Loucy (cell line): ENCODE measurements at regions not wholly inside any gene's neighbourhood (a gene's known extent, or its start where the extent isn't known, plus 50 kb on each side); places are given as distances from the start of the nearest gene placed in this dataset.

ENCODE experiments used
- H2AFZ ChIP-seq: fragments of 200-600 bp; sonication (generic); 2 replicates; pipeline ENCODE4 v1.6.0; 2016; ENCODE audit warnings: antibody characterized with exemption, mild to moderate bottlenecking, low read length, moderate library complexity
- H3F3A ChIP-seq: fragments of 200-600 bp; 2 replicates; pipeline ENCODE4 v1.6.0; 2016; ENCODE audit warnings: antibody characterized with exemption, low read depth, mild to moderate bottlenecking
- H3K27me3 ChIP-seq: fragments of 200-600 bp; sonication (generic); 2 replicates; pipeline ENCODE4 v1.6.1; 2014; ENCODE audit warnings: low read length, mild to moderate bottlenecking; ENCODE audit not compliant: insufficient read depth, poor library complexity, severe bottlenecking
- H3K36me3 ChIP-seq: fragments of 200-600 bp; sonication (generic); 2 replicates; pipeline ENCODE4 v1.6.1; 2016; ENCODE audit warnings: low read length; ENCODE audit not compliant: insufficient read depth
- H3K4me1 ChIP-seq: fragments of 200-600 bp; sonication (generic); 2 replicates; pipeline ENCODE4 v1.5.1; 2014; ENCODE audit warnings: low read length, mild to moderate bottlenecking; ENCODE audit not compliant: insufficient read depth, poor library complexity, severe bottlenecking
- H3K4me2 ChIP-seq: fragments of 200-600 bp; sonication (generic); 2 replicates; pipeline ENCODE4 v1.6.0; 2014; ENCODE audit warnings: antibody characterized with exemption, low read length, low read depth, mild to moderate bottlenecking; ENCODE audit not compliant: poor library complexity, severe bottlenecking
- H3K4me3 ChIP-seq: fragments of 200-600 bp; sonication (generic); 2 replicates; pipeline ENCODE4 v1.5.1; 2014; ENCODE audit warnings: low read length, mild to moderate bottlenecking, mixed read lengths; ENCODE audit not compliant: poor library complexity, severe bottlenecking
- H3K79me2 ChIP-seq: fragments of 200-600 bp; sonication (generic); 2 replicates; pipeline ENCODE4 v1.6.1; 2014; ENCODE audit warnings: low read length; ENCODE audit not compliant: insufficient read depth
- H3K9ac ChIP-seq: fragments of 200-600 bp; sonication (generic); 2 replicates; pipeline ENCODE4 v1.6.0; 2014; ENCODE audit warnings: mild to moderate bottlenecking, low read depth, low read length, moderate library complexity; ENCODE audit not compliant: poor library complexity, severe bottlenecking
- H3K9me2 ChIP-seq: fragments of 200-600 bp; sonication (generic); replicated peaks from 2 replicates; pipeline ENCODE4 v1.6.1; 2016; ENCODE audit warnings: low read depth, low read length, mixed read lengths
- H3K9me3 ChIP-seq: fragments of 200-600 bp; sonication (generic); 2 replicates; pipeline ENCODE4 v1.6.1; 2014; ENCODE audit warnings: mild to moderate bottlenecking, antibody characterized with exemption, low read length, low read depth; ENCODE audit not compliant: insufficient read depth
- H4K20me1 ChIP-seq: fragments of 200-600 bp; sonication (generic); 2 replicates; pipeline ENCODE4 v1.6.0; 2014; ENCODE audit warnings: antibody characterized with exemption, low read length, mild to moderate bottlenecking; ENCODE audit not compliant: insufficient read depth, poor library complexity, severe bottlenecking
- EZH2phosphoT487 ChIP-seq: fragments of 200-600 bp; IDR thresholded peaks from 2 replicates; pipeline ENCODE4 v1.6.1; 2018; ENCODE audit warnings: antibody characterized with exemption, mild to moderate bottlenecking, moderate library complexity, borderline replicate concordance
- TF ChIP-seq, protein P1 (sequence below): fragments of 200-600 bp; sonication (generic); conservative IDR thresholded peaks from 2 replicates; pipeline ENCODE4 v1.5.1; 2014; ENCODE audit warnings: mild to moderate bottlenecking, antibody characterized with exemption, low read length

DNA sequence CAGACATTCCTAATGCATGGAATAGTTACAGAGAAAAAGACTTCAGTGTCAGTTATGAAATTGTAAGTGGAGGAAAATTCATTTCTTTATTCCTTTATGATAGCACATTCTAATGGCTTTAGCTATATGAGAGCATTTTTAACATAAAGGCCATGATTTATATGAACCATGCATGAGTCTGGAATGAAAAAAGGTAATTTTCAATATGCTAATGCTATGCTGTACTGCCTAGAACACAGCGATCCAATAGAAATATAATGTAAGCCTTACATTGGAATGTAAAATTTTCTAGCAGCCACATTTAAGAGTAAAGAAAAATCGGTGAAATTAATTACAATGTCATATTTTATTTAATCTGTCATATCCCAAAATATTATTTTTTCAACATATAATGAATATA is 932.0 kb downstream of the C4orf33 start:
- no peak for TF ChIP-seq EZH2phosphoT487
- TF ChIP-seq, protein P1, sequence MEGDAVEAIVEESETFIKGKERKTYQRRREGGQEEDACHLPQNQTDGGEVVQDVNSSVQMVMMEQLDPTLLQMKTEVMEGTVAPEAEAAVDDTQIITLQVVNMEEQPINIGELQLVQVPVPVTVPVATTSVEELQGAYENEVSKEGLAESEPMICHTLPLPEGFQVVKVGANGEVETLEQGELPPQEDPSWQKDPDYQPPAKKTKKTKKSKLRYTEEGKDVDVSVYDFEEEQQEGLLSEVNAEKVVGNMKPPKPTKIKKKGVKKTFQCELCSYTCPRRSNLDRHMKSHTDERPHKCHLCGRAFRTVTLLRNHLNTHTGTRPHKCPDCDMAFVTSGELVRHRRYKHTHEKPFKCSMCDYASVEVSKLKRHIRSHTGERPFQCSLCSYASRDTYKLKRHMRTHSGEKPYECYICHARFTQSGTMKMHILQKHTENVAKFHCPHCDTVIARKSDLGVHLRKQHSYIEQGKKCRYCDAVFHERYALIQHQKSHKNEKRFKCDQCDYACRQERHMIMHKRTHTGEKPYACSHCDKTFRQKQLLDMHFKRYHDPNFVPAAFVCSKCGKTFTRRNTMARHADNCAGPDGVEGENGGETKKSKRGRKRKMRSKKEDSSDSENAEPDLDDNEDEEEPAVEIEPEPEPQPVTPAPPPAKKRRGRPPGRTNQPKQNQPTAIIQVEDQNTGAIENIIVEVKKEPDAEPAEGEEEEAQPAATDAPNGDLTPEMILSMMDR, result no peak
- H3K9ac ChIP-seq, result no peak overlapping the region
- no peak overlapping the region for H2AFZ ChIP-seq
- no peaks in the 10 kb centered on the region for H4K20me1 ChIP-seq
- no peaks in the 10 kb centered on the region for H3K4me1 ChIP-seq
- no peaks in the 10 kb centered on the region for H3F3A ChIP-seq
- no peaks in the 10 kb centered on the region for H3K79me2 ChIP-seq
- no peak overlapping the region for H3K4me3 ChIP-seq
- no peaks in the 10 kb centered on the region for H3K9me3 ChIP-seq
- H3K9me2 ChIP-seq, result no peaks in the 10 kb centered on the region
- H3K4me2 ChIP-seq, result no peak overlapping the region
- H3K36me3 ChIP-seq, result no peaks in the 10 kb centered on the region
- H3K27me3 ChIP-seq, result no peaks in the 10 kb centered on the region

DNA sequence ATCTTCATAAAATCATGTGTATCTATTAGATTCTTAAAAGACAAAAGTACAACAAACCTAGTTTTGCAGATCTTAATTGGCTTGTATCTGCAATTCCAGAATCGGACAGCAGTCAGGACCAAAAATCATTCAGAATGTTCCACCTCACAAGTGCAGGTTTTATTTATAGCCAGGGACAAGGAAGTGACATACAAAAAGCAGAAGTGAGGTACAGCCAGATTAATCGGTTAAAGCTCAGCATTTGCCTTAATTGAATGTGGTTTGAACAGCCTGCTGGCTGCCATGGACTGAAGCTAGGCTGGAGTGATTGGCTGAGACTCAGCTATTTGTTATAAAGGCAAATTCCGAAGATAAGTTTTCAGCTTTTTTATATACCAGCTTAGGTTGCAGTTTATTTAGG is 932.6 kb downstream of the C4orf33 start:
- Histone ChIP-seq H3K9me2 (no peaks in the 10 kb centered on the region), H3K4me2 (no peak overlapping the region), H3K27me3 (no peaks in the 10 kb centered on the region), H3K4me1 (no peaks in the 10 kb centered on the region), H3F3A (no peaks in the 10 kb centered on the region), H3K4me3 (no peak overlapping the region), H3K9ac (no peak overlapping the region), H3K36me3 (no peaks in the 10 kb centered on the region), H3K9me3 (no peaks in the 10 kb centered on the region), H2AFZ (no peak overlapping the region), H3K79me2 (no peaks in the 10 kb centered on the region), H4K20me1 (no peaks in the 10 kb centered on the region)
- TF ChIP-seq EZH2phosphoT487, result no peak
- TF ChIP-seq, protein P1, result no peak

DNA sequence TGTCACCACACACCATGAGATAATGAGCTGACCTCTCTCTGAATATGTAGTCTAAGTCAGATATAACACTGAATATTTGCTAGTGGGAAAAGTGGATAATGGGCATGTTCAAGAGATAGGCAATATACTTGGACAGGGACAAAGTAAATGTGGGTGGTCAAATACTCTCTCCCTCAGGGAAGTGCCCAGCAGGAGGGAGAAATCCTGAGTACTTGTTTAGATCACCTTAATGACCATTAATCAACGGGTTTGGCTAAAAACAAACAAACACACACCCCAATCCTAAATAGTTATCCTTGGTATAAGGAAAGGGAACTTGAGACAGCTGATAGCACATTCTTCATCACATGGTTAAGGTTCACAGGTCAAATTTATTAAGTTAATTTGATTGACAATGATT is 933.5 kb downstream of the C4orf33 start:
- Histone ChIP-seq H3K36me3 (no peaks in the 10 kb centered on the region), H3K4me1 (no peaks in the 10 kb centered on the region), H3K9me2 (no peaks in the 10 kb centered on the region), H3K27me3 (no peaks in the 10 kb centered on the region), H4K20me1 (no peaks in the 10 kb centered on the region), H3K4me2 (no peak overlapping the region), H2AFZ (no peak overlapping the region), H3K9ac (no peak overlapping the region), H3K9me3 (no peaks in the 10 kb centered on the region), H3F3A (no peaks in the 10 kb centered on the region), H3K4me3 (no peak overlapping the region), H3K79me2 (no peaks in the 10 kb centered on the region)
- TF ChIP-seq EZH2phosphoT487, result no peak
- TF ChIP-seq, protein P1, result no peak
